ENCODE measurements at regions not wholly inside any gene's neighbourhood (a gene's known extent, or its start where the extent isn't known, plus 50 kb on each side); places are given as distances from the start of the nearest gene placed in this dataset.

DNA sequence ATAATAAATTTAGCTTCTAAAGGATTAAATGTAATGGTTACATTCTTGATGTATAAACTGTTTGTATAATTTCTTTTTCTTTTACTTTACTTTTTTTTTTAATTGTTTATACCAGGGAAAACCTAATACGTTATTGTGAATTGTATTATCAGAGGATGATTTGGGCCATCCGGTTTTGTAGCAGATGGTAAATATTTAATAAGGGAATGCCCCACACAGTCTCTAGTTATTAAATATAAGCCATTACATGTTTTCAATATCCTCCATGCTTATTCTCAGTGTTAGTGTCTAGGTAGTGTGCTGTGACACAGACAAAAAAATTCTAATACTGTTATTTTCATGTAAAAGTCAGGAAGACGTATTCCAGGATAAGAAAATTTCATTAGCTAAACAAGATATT lies 553.9 kb downstream of the ZNF804A start:
- no peak for DNase-seq

DNA sequence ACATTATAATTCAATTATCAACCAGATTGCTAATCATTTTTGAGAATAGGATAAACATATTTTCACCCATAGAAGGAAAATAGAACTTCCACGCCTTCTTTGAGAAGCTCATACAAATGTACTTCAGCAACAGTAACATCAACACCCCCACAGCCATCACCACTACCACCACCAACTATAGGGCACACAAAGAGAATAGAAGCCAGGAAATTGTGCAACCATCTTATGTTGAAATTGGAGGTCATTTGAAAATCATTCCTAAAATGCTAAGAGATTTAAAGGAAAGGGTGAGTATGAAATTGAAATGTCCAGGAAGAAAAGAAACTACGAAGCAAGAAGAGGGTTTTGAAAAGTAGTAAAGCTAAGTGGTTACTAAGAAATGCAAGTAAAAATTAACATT lies 563.4 kb downstream of the ZNF804A start:
- DNase-seq, result no peak

DNA sequence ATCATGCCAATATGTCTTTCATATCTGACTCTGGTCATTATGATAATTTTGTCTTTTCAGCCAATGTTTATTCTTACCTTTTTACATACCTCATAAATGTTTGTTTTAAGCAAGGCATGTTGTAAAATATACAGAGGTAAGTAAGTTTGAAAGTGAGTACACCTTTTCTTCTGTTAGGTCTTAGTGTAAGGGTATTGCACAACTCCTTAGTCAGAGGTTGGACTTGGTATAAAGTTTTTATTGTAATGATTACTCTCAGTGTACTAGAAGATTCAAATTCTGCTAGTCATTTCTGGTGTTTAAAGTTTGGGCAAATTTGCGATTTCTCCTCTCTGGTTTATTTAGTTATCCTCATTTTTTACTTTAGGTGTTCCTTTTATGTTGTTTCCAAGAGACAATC lies 564.3 kb upstream of the FSIP2 start:
- no peak for DNase-seq

DNA sequence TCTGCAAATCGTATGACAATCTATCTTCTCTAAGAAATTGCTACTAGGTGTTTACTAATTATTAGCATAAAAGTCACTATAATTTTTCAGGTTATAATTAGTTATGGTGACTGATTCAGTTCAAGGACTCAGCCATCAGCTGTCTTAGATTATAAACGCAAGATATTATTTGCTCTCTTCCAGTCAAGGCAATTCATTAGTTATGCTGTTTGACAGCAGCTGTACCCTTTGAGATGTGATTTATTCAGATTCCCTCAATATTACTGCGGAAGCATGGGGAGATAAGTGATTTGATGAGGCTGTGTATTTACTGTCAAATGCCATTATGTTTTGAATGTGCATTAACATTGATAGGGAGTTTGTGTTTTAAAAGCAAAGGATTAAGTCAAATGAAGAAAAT lies 558.9 kb upstream of the FSIP2 start:
- DNase-seq, result no peak

DNA sequence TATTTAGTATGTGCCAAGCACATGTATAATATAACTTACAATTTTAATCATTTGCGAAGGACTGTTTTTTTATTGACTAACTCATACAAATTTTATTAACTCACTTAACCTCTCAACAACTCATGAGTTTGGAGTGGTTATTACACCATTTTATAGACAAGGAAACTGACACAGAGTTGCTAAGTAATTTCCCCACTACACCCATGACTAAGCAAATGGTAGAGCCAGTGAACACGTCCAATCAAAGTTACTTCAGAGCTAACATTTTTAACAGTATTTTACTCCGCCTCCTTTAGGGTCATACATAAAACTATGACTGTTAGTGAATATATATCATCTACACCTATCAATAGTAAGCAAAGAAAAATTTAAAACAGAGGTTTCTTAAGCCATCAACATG lies 556.7 kb upstream of the FSIP2 start:
- no peak for DNase-seq

DNA sequence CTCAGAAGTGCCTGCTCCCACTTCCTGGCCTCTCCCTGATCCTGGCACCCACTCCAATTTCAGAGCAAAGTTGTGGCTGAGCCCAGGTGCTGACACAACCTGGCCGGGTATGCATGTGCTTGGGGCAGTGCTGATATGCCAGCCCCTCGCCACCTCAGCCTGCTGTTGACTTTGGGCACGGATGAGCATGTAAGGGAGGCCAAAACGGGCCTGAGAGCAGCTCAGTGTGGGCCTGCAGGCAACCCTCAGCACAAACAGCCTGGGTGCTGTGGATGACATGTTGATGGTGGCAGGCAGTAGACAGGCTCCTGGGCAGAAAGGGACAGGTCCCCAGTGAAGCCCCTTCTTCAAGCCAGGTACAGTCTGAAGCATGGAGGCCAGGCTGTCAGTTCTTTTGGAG lies 553.6 kb upstream of the FSIP2 start:
- no peak for DNase-seq

DNA sequence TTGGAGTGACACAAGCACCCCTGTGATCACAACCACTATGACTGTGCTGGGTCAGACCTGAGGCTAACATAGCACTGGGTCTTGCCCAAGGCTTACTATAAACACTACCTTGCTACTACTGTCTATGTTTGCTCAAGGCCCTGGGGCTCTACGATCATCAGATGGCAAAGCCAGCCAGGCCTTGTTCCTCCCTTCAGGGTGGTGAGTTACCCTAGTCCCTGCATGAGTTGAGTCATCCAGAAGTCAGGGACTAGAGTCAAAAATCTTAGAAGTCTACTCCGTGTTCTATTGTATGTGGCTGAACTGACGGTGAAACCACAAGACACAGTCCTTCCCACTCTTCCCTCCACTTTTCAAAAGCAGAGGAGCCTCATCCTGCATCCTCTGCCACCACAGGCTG lies 551.2 kb upstream of the FSIP2 start:
- DNase-seq, result no peak

DNA sequence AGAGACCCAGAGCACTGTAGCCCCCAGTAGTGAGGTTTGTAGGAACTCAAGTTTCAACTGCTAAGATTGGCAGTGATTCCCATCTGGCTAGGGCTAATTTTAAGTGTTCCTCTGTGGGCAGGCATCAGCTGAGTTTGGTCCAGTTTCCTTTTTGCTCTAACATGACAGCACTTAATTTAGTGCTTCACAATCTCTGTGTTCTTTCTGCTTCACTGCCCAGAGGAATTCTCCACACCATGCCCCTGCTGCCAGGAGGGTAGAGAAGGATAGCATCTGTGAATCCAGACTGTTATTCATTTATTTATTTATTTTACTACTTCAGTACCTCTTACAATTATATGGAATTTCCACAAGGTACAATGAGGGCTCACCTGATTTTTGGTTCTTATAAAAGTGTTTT lies 549.9 kb upstream of the FSIP2 start:
- DNase-seq, result no peak

DNA sequence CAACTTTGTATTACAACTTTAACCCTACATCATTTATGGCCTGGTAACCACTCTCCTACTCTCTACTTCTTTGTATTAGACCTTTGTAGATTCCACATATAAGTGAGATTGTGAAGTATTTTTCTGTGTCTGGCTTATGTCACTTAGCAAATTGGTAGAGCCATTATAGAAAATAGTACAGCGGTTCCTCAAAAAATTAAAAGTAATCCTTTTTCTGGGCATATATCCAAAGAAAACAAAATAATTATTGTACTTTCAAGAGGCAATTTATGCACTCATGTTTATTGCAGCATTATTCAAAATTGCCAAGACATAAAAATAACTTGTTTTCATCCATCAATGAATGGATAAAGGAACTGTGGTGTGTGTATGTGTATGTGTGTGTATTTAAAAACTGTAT lies 537.5 kb upstream of the FSIP2 start:
- no peak for DNase-seq

DNA sequence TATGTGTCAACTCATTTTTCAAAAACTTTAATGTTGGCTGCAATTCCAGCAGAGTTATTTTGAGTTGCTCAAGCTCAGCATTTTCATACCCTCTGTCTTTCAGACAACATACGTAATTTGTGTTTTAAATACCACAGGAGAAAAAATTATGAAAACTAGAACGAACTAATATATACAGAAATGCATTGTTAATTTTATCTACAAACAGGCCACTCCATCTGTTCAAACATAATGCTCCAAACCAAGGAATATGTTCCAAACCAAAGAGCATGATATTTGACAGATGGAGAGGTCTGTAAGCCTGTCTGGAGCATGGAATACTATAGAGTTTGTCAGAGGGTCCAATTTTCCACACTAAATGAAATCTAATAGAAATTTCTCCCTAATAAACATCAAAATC lies 536.2 kb upstream of the FSIP2 start:
- DNase-seq, result no peak

DNA sequence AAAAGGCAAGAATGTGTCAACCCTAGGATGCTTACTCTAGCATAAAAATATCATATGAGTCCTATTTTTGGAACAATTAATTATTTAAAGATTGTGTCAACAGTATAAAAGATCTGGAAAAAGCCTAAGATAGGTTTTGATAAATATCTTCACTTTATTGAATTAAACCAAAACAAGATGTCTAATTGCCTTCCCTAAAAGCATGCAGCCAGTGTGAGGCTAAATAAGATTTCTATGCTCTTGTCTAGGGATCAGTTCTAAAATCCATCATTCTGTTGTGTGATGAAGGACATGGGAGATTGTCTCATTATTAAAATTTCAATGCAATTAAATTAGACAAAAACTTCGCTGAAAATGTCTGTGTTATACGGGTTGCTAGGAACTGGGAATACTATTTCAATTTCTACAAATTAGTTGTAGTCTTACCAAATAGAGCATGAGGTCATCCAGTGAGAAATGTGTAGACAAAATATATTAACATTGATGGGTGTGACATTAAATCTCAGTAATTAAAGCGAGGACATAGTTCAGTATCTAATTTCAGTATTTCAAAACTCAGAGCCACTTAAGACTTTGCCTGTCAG lies 535.6 kb upstream of the FSIP2 start:
- no peak for DNase-seq

DNA sequence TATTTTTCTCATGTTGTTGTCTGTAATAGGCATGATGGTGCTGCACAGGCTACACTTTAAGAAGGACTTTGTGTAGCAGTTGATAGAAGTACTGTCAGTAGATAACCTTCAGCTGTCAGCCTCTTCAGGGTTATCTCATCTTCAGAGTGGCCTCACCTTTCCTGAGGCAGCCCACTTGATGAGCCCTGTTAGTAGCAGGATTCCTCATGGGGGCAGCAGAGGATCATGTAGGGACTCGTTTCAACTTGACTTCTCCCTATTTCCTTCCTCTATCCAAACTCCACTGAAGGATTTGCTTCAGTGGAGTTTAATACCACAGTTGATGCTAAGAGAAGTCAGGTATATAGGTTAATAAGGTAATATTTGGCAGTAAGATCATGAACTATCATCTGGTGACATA lies 530.3 kb upstream of the FSIP2 start:
- DNase-seq, result peak in 2 of 3 donors; percentile 10 to 17

DNA sequence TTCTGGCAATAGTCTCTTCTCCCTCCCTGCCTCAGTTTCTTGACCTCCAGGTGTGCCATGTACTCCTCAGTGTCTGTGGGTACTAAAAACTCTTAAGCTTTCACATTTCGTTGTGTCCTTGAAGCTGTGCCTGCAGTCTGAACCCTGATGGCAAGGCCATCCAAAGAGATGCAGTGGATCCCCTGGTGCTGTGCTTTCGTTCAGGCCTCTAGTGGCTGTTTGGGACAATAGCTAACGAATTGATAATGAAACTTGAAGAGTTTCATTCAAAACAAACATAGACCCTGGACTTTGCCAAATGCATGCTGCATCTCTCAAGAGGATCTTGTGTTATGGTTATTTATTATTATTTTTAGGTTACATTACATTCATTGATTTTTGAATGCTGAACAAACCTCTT lies 523.1 kb upstream of the FSIP2 start:
- DNase-seq, result no peak

DNA sequence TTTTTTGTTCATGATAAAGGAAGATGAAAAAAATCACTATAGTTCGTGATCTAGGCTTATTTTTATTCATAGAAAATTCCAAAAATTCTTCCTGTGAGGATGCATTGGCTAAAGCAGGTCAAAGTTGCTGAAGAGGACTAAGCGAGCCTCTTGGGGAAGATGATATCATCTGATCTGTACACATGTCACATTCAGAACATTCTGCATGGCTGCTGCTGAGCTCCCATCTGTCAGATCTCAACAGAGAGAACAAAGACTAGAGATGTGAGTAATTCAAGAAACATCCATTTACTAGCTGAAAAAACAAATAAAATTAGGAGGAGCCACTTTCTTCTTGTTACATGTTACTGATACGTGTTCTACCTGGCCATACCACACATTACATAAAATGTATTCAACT lies 518.6 kb upstream of the FSIP2 start:
- no peak for DNase-seq

DNA sequence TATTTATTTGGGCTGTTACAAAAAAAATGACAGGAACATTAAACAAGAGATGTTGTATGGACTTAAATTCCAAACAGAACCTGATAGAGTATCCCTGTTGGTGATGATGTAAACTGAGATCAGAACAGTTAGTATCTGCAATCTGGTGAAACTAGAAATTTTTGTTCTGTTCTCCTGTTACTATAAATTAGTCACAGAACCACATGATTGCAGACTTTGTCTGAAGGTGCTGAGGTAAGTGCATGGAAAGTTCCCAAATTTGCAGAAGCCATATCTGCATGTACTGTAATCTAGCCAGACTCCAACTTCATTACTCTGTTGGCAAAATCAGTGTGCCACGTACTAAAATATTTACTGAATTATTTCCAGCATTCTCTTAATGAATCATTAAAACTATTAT lies 516.3 kb upstream of the FSIP2 start:
- no peak for DNase-seq

DNA sequence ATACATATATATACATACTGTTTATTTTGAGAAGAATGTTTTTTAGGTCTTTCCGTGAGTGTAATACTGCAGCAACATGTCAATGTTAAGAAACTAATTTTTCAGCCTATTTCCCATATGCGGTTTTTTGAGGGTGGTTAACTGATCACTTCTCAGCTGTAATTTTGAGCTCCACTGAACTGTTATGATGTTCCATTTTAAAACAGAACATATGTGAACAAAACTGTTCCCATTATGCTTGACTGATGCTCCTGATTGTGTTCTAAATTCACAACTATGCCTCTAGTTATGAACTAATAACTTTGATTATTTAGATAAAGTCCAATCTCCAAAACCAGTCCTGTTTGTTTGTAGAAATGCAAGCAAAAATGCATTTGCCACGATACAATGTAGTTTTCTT lies 511.2 kb upstream of the FSIP2 start:
- DNase-seq, result no peak

DNA sequence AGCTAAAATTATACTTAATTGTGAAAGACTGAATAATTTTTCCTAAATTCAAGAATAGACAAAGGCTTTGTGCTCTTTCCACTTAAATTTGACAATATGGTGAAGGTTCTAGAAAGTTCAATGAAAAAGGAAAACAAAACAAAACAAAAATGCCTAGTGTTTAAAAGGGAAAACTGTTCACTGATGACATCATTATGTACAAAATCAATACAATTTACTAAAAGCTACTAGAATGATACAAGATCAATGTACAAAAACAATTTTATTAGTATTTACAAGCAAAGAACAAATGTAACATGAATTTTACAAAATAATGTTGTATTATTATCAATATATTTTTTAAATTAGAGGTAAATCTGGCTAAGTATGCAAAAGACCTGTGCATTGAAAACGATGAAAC lies 499.1 kb upstream of the FSIP2 start:
- DNase-seq, result no peak

DNA sequence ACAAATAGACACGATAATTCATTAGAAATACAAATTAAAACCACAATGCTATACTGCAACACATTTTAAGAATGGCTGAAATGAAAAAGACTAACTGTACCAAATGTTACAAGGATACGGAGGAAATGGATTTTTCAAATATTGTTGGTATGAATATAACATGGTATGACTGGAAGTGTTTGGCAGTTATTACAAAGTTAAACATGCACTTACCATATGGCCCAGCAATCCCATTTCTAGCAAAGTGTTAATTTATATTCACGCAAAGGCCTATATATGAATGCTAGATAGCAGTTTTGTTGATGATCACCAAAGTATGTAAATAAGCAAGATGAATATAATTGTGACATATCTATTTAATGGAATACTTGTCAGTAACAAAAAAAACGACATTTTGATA lies 497.8 kb upstream of the FSIP2 start:
- no peak for DNase-seq

DNA sequence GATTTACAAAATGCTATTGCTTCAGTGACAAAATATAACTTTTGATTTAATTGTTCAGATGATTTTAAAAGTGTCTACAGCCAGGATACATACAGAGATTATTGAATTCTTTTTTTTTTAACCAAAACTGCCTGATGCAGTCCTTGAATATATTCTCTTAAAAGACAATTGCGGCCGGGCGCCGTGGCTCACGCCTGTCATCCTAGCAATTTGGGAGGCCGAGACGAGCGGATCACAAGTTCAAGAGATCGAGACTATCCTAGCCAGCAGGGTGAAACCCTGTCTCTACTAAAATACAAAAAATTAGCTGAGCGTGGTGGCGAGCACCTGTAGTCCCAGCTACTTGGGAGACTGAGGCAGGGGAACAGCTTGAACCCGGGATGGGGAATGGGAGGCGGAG lies 497.0 kb upstream of the FSIP2 start:
- DNase-seq, result no peak

DNA sequence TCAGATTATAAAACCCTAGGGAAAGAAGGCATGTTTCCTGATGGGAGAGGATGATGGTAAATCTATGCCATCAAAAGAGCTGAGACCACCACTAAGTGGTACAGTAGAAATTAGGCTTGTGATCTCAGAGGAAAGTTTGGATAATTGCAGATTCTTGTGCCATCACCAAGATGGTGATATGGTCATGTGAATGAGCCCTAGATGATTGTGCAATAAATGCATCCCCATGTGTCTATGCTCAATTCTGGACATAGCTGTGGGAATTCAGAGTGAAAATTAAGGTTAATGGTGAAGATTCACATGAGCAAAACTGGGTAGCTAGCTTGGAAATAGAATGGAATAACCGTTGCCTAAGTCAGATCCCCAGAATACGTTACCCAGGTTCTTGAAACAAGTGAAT lies 496.1 kb upstream of the FSIP2 start:
- no peak for DNase-seq

DNA sequence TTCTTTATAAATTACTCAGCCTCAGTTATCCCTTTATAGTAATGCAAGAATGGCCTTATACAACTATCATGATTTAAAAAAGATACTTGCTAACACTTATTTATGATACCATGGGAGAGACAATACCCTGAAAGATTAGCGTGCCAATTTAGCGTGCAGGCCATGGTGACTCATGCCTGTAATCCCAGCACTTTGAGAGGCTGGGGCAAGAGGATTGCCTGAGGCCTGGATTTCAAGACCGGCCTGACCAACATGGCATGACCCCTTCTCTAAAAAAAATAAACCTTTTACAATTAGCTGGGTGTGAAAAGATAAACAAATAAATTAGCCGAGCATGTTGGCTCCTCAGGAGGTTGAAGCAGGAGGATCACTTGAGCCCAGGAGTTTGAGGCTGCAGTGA lies 493.4 kb upstream of the FSIP2 start:
- DNase-seq, result no peak

DNA sequence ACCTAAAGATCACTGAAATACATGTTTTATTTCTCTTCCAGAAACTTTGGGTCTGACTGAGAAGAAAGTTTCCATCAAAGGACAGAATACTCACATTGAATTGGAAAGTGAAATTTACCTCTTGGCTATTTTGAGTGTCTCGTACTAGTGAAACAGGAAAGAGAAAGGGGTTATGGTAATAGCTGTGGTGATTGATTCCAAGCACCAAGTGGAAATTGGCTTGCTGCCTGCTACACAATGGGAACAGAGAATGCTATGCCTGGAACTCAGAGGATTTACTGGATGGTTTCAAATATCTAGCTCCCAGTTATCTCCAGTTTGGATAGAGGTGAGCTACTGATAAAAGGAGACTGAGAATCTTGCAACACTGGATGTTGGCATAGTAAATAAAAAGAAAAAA lies 492.8 kb upstream of the FSIP2 start:
- DNase-seq, result no peak

DNA sequence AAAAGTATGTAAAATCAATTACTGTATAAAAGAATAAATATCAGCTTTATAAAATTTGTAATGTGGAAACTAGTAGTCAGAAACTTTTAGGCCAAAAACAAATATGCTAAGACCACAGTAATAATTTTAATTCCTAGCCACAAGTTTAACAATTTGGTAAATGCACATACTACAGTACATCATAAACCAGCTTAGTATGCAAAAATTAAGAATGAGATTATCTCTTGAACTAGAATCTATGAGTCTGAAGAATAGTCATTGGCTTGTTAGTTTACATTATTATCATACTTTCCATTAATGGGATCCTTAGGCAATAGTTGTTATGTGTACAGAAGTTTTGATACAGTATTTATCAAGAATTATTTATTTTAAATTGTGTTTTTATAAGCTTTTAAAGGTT lies 491.9 kb upstream of the FSIP2 start:
- no peak for DNase-seq

DNA sequence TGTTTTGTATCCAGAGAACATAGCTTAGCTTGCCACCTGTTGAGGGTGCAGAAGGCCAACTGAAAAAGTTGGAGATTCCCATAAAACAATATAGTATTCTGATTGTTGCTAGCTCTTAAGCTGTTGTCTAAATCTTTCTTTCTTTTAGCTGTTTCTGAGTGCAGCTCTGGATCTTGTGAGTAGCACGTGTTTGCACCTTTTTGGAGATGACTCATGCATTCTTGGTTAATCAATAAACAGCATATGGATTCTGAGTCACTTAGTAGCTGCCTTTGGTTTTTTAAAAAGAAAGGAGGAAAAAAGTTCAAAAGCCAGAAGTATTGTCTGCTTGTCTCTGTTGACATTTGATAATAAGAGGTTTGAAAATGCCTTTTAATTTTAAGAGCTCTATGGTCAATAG lies 483.0 kb upstream of the FSIP2 start:
- DNase-seq, result no peak

DNA sequence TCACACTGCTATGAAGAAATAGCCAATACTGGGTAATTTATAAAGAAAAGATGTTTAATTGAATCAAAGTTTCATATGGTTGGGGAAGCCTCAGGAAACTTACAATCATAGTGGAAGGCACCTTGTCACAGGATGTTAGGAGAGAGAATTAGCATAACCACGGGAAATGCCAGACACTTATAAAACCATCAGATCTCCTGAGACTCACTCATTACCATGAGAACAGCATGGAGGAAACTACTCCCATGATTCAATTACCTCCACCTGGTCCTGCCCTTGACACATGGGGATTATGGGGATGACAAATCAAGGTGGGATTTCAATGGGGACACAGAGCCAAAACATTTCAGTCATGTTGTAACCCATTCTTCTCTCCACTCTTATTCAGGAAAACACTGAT lies 472.9 kb upstream of the FSIP2 start:
- no peak for DNase-seq

DNA sequence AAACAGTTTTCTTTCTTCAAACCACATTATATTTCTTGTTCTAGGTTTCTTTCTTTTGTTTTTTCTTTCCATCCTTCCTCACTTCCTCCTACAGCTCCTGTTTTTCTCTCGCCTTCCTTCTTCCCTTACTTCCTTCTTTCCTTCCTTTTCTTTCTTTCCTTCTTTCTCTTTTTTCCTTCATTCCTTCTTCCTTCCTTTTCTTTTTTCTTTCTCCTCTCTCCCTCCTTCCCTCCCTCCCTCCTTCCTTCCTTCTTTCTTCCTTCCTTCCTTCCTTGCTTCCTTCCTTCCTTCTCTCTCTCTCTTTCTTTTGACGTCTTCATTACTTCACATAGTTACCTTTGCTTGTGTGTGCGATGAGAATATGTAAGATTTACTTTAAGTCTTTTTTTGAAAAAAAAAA lies 470.0 kb upstream of the FSIP2 start:
- no peak for DNase-seq
